CD14-positive monocyte (primary cell): ENCODE measurements at regions not wholly inside any gene's neighbourhood (a gene's known extent, or its start where the extent isn't known, plus 50 kb on each side); places are given as distances from the start of the nearest gene placed in this dataset.

Experiments used
- DNase-seq, 3 donors: peaks; one replicate each; pipeline ENCODE4 v3.0.0-alpha.2; 2011 to 2022
- H2AFZ ChIP-seq: 2 replicates; pipeline ENCODE4 v1.6.0; 2012; ENCODE audit warnings: mild to moderate bottlenecking, low read depth, low read length, inconsistent platforms; ENCODE audit not compliant: insufficient read depth, poor library complexity, severe bottlenecking
- H3K27ac ChIP-seq, 2 donors: 1 replicate in 1 of 2; 2 replicates in 1 of 2; pipeline ENCODE4 v1.5.1; 2012 to 2013; ENCODE audit warnings: low read length in 2 of 2, control low read depth in 1 of 2, inconsistent platforms in 1 of 2, low read depth in 1 of 2, mild to moderate bottlenecking in 1 of 2
- H3K27me3 ChIP-seq, 2 donors: one replicate each; pipeline versions ENCODE4 v1.6.0 to v1.6.1; 2011 to 2013; ENCODE audit warnings: low read length in 2 of 2; ENCODE audit not compliant: control insufficient read depth in 2 of 2, insufficient read depth in 2 of 2
- H3K36me3 ChIP-seq, 2 donors: replicated peaks in 1 of 2; 1 replicate in 1 of 2; 2 replicates in 1 of 2; pipeline versions ENCODE4 v1.5.1 to v1.6.1; 2012 to 2013; ENCODE audit warnings: low read length in 2 of 2, control low read depth in 1 of 2, inconsistent platforms in 1 of 2, mild to moderate bottlenecking in 1 of 2; ENCODE audit not compliant: insufficient read depth in 2 of 2, control insufficient read depth in 1 of 2
- H3K4me1 ChIP-seq, 2 donors: 1 replicate in 1 of 2; 2 replicates in 1 of 2; pipeline versions ENCODE4 v1.5.1 to v1.6.1; 2012 to 2013; ENCODE audit warnings: low read length in 2 of 2, control low read depth in 1 of 2, inconsistent platforms in 1 of 2, mild to moderate bottlenecking in 1 of 2, moderate library complexity in 1 of 2; ENCODE audit not compliant: insufficient read depth in 2 of 2, control insufficient read depth in 1 of 2
- H3K4me2 ChIP-seq: replicated peaks from 2 replicates; pipeline ENCODE3; 2012; ENCODE audit warnings: low read length, moderate library complexity, mild to moderate bottlenecking; ENCODE audit not compliant: poor library complexity, severe bottlenecking; ENCODE audit errors: extremely low read depth
- H3K4me3 ChIP-seq, 3 experiments: fragments of 200-600 bp in 1 of 3; sonication (generic) in 1 of 3; replicated peaks in 1 of 3; 1 replicate in 2 of 3; 2 replicates in 1 of 3; pipeline ENCODE4 v1.5.1; 2011 to 2013; ENCODE audit warnings: low read length in 3 of 3, mild to moderate bottlenecking in 3 of 3, control low read depth in 2 of 3, low read depth in 2 of 3, inconsistent platforms in 1 of 3, moderate library complexity in 1 of 3
- H3K79me2 ChIP-seq: 2 replicates; pipeline ENCODE4 v1.6.0; 2012; ENCODE audit warnings: mild to moderate bottlenecking, control low read depth, inconsistent platforms, low read length, moderate library complexity; ENCODE audit not compliant: insufficient read depth
- H3K9ac ChIP-seq: 2 replicates; pipeline ENCODE4 v1.6.0; 2017; ENCODE audit warnings: low read length, mild to moderate bottlenecking; ENCODE audit not compliant: insufficient read depth, poor library complexity, severe bottlenecking
- H3K9me3 ChIP-seq, 2 donors: replicated peaks in 1 of 2; 1 replicate in 1 of 2; 2 replicates in 1 of 2; pipeline versions ENCODE4 v1.5.1 to v1.6.1; 2012 to 2013; ENCODE audit warnings: low read length in 2 of 2, control low read depth in 1 of 2; ENCODE audit not compliant: control insufficient read depth in 1 of 2, insufficient read depth in 1 of 2
- H4K20me1 ChIP-seq: 2 replicates; pipeline ENCODE4 v1.6.0; 2012; ENCODE audit warnings: mild to moderate bottlenecking, low read length, control low read depth, moderate library complexity; ENCODE audit not compliant: insufficient read depth
- H3K27ac Mint-ChIP-seq, 7 donors: one replicate each; pipeline ENCODE4 v1.8.0; 2020; ENCODE audit warnings: mild to moderate bottlenecking in 7 of 7, mixed read lengths in 7 of 7, moderate library complexity in 6 of 7, inconsistent platforms in 2 of 7
- H3K27me3 Mint-ChIP-seq, 3 donors: one replicate each; pipeline ENCODE4 v1.8.0; 2021 to 2022; ENCODE audit warnings: low read depth in 3 of 3, mild to moderate bottlenecking in 3 of 3, mixed read lengths in 3 of 3, moderate library complexity in 3 of 3, inconsistent platforms in 1 of 3
- H3K36me3 Mint-ChIP-seq, 2 donors: one replicate each; pipeline ENCODE4 v1.8.0; 2020; ENCODE audit warnings: mixed read lengths in 2 of 2, inconsistent platforms in 1 of 2, mild to moderate bottlenecking in 1 of 2
- H3K4me1 Mint-ChIP-seq: one replicate; pipeline ENCODE4 v1.8.0; 2020; ENCODE audit warnings: mild to moderate bottlenecking, mixed read lengths
- H3K4me3 Mint-ChIP-seq, 2 donors: one replicate each; pipeline ENCODE4 v1.8.0; 2020; ENCODE audit warnings: mild to moderate bottlenecking in 2 of 2, mixed read lengths in 2 of 2, moderate library complexity in 1 of 2
- H3K9me3 Mint-ChIP-seq, 7 donors: one replicate each; pipeline ENCODE4 v1.8.0; 2020 to 2022; ENCODE audit warnings: mixed read lengths in 7 of 7, mild to moderate bottlenecking in 6 of 7, moderate library complexity in 6 of 7, inconsistent platforms in 2 of 7
- WGBS: methylation state at CpG from one replicate; pipeline ENCODE4 v1.1.5; 2013; ENCODE audit warnings: missing lambda C conversion rate; ENCODE audit not compliant: insufficient coverage; 5-methylcytosine and 5-hydroxymethylcytosine counted together
- intact Hi-C, 2 donors: fragments of 100-400 bp; cut with micrococcal nuclease; formaldehyde crosslinking; loops; one replicate each; pipeline versions ENCODE4 v1.15.0 to v1.15.1; 2023
- TF ChIP-seq, protein P1 (sequence below): fragments of 200-600 bp; IDR thresholded peaks from one replicate; pipeline ENCODE4 v1.8.0; 2022; ENCODE audit warnings: antibody characterized with exemption, mild to moderate bottlenecking

DNA sequence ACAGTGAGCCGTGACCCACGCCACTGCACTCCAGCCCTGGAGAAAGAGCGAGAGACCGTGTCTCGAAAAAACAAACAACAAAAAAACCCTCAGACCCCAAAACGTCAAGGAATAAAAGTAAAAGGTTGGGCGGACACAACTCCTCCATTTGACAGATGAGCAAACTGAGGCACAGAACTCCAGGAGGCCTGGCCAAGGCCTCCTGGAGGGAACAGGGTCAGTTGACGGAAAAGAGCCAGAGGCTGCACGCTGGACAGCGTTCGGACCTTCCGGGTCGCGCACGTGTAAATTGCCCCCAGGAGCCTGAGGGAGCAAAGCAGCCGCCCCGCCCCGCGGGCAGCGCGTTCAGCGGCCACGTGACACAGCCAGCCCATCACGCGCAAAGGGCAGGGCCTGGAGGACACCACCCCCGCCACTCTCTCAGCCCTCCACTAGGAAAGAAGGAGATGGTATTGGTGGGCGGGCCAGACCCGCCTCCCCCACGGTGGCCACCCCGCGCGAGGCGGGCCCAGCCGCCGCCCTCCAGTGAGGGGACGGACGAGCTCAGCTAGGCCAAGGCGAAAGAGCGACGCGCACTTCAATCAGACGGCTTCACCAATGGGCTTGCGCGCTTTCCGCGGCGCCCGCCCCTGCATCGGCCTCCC, 81.5 kb downstream of the PTPDC1 start:
- Mint-ChIP-seq H3K27me3 (peaks cover 0 to 3% (median 0%) of the 10 kb centered on the region in 3 donors), H3K27ac (peak overlapping the region; percentile 82 to 95 (median 88)), H3K4me1 (peaks cover 38% of the 10 kb centered on the region), H3K4me3 (peak overlapping the region; percentile 70 to 86), H3K36me3 (no peaks in the 10 kb centered on the region), H3K9me3 (peaks cover 0 to 3% (median 0%) of the 10 kb centered on the region in 7 donors)
- H3K9me3 ChIP-seq: no peaks in the 10 kb centered on the region
- peak overlapping the region; percentile 37 to 93 (median 88) for H3K4me3 ChIP-seq
- peak overlapping the region; percentile 82 for H2AFZ ChIP-seq
- peak overlapping the region; percentile 96 to 97 for H3K27ac ChIP-seq
- no peaks in the 10 kb centered on the region for H3K27me3 ChIP-seq
- H3K9ac ChIP-seq: peak overlapping the region; percentile 98
- peaks cover 24 to 40% of the 10 kb centered on the region in 2 donors for H3K4me1 ChIP-seq
- H4K20me1 ChIP-seq: peaks cover 37% of the 10 kb centered on the region
- 3% methylated on average over 33 of the region's 49 CpGs for WGBS
- no peaks in the 10 kb centered on the region for H3K36me3 ChIP-seq
- peaks cover 45% of the 10 kb centered on the region for H3K79me2 ChIP-seq
- peak; percentile 98 to 99 (median 99) for DNase-seq
- TF ChIP-seq, protein P1, sequence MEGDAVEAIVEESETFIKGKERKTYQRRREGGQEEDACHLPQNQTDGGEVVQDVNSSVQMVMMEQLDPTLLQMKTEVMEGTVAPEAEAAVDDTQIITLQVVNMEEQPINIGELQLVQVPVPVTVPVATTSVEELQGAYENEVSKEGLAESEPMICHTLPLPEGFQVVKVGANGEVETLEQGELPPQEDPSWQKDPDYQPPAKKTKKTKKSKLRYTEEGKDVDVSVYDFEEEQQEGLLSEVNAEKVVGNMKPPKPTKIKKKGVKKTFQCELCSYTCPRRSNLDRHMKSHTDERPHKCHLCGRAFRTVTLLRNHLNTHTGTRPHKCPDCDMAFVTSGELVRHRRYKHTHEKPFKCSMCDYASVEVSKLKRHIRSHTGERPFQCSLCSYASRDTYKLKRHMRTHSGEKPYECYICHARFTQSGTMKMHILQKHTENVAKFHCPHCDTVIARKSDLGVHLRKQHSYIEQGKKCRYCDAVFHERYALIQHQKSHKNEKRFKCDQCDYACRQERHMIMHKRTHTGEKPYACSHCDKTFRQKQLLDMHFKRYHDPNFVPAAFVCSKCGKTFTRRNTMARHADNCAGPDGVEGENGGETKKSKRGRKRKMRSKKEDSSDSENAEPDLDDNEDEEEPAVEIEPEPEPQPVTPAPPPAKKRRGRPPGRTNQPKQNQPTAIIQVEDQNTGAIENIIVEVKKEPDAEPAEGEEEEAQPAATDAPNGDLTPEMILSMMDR: no peak
- intact Hi-C loops: loop anchor here (5.0 to 10.0 kb wide), 4 partner anchors 89 to 1051 kb away; partner anchors contain the start of gene ZNF169 (in 1 of the 2)
- peak overlapping the region; percentile 84 for H3K4me2 ChIP-seq

DNA sequence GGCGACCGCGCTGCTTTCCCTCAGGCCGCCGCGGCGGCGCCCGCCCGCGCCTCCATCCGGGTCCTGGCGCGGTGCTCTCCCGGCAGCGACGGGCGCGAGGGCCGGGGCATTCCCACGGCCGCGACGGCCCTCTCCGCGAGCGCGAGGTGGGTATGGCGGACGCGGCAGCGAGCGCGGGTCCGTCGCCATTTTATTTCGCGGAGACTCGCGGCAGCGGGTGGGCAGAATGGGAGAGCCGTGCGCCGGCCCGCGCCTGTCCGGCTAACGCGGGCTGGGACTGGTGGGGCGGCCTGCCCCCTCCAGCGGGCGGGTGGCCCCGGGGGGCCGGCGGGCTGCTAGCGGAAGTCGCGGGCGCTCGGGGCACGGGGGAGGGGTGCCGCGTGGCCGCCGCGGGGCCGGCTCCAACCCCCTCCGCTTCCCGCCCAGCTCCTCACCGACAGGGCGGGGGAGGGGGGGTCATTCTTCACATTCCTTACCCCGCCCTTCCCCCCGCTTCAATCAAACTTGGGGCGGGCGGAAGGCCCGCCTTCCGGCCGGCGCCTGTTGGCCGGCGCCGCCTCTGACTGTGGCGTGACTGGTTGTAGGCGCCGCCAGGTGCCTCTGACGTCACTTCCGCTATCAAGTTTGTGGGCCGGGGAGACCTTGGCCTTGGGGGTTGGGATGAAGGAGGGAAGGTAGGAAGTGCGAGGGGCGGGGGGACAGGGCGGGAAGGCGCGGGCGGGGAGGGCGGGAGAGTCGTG, 82.1 kb downstream of the PTPDC1 start:
- H3K4me1 ChIP-seq: peaks cover 24 to 40% of the 10 kb centered on the region in 2 donors
- H3K4me3 ChIP-seq: peak overlapping the region; percentile 88 to 99 (median 93)
- peak overlapping the region; percentile 98 for H3K9ac ChIP-seq
- WGBS: under 1% methylated on average over 70 of the region's 96 CpGs
- H3K79me2 ChIP-seq: peaks cover 52% of the 10 kb centered on the region
- H3K4me3 Mint-ChIP-seq: peak overlapping the region; percentile 84 to 90
- H4K20me1 ChIP-seq: peaks cover 44% of the 10 kb centered on the region
- peak; percentile 97 for DNase-seq
- H3K27me3 ChIP-seq: no peaks in the 10 kb centered on the region
- TF ChIP-seq, protein P1: no peak
- intact Hi-C loops: loop anchor here (5.0 to 10.0 kb wide), 4 partner anchors 88 to 1052 kb away; partner anchors contain the start of gene ZNF169 (in 1 of the 2)
- H3K27ac ChIP-seq: peak overlapping the region; percentile 96 to 97
- no peaks in the 10 kb centered on the region for H3K36me3 Mint-ChIP-seq
- H3K9me3 Mint-ChIP-seq: peaks cover 0 to 3% (median 0%) of the 10 kb centered on the region in 7 donors
- H3K9me3 ChIP-seq: no peaks in the 10 kb centered on the region
- no peaks in the 10 kb centered on the region for H3K36me3 ChIP-seq
- peak overlapping the region; percentile 52 for H2AFZ ChIP-seq
- peak overlapping the region; percentile 93 to 97 (median 95) for H3K27ac Mint-ChIP-seq
- H3K27me3 Mint-ChIP-seq: peaks cover 0 to 3% (median 0%) of the 10 kb centered on the region in 3 donors
- H3K4me1 Mint-ChIP-seq: peaks cover 39% of the 10 kb centered on the region
- H3K4me2 ChIP-seq: peak overlapping the region; percentile 84
